ENCODE measurements at regions not wholly inside any gene's neighbourhood (a gene's known extent, or its start where the extent isn't known, plus 50 kb on each side); places are given as distances from the start of the nearest gene placed in this dataset.
"Not testable (repeated sequence)": the region's sequence is repeated elsewhere in the genome, so short reads cannot be mapped to it uniquely, and the experiment has no call there.

GRCh38 chr3:27629366-27629765, 92.8 kb downstream of the EOMES start:
- DNase-seq: no peak

DNA sequence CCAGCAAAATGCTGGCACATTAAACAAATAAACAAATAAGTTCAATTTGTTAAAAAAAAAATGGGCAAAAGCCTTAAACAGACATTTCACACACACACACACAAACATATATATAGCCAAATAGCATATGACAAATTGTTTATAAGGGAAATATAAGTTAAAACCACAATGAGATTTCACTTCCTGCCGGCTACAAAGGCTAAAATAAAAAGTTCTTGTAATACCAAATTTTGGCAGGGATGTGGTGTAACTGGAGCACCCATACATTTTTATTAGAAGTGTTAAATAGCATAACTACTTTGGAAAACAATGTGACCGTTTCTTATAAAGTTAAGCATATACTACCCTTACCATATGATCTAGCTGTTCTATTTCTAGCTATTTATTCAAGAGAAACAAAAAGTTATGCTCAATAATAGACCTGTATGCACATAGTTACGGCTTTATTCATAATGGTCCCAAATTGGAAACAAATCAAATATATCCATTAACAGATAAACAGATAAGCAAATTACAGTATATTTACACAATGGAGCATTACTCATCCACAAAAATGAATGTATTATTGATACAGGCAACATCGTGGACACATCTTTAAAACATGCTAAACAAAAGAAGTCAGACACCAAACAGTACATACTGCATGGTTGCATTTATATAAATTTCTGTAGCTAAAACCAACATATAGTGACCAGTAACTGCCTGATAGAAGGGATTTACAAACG, 93.9 kb downstream of the EOMES start:
- no peak for DNase-seq

DNA sequence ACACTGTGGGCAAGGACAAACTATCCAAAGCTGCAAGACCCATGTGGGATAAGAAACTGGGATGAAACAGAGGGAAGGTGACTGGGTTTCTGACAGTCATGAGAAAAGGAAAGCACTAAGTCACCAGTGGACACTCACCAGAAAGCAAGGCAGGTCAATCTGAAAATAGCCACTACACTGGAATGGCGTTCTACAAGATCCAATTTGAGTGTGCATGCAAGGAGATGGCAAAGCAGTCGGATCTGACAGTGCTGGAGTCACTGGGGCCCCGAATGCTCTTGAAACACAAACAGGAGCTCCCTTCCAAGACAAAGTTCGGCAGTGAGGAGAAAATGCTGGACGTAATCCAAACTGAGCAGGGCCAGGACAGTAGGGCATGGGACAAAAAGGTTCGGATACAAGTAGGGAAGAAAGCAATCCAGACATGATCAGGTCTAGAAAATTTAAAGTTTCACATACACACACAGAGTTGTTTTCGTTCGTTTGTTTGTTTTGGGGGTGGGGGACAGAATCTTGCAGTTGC, 95.5 kb downstream of the EOMES start:
- no peak for DNase-seq

DNA sequence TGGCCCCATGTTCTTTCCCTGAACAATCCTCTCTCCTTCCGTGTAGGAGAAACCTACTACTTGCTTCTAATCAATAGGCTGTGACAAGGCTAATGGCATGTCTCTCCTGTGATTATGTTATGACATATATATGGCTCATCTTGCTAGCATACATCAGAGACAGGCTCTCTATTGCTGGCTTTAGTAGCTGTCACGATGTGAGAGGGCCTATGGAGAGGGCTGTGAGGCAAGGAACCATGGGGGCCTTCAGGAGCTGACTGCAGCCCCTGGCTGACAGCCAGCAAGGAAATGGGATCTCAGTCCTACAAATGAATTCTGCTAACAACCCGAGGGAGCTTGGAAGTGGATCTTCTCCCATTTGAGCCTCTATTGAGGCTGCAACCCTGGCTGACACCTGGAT, 96.3 kb downstream of the EOMES start:
- DNase-seq: no peak

DNA sequence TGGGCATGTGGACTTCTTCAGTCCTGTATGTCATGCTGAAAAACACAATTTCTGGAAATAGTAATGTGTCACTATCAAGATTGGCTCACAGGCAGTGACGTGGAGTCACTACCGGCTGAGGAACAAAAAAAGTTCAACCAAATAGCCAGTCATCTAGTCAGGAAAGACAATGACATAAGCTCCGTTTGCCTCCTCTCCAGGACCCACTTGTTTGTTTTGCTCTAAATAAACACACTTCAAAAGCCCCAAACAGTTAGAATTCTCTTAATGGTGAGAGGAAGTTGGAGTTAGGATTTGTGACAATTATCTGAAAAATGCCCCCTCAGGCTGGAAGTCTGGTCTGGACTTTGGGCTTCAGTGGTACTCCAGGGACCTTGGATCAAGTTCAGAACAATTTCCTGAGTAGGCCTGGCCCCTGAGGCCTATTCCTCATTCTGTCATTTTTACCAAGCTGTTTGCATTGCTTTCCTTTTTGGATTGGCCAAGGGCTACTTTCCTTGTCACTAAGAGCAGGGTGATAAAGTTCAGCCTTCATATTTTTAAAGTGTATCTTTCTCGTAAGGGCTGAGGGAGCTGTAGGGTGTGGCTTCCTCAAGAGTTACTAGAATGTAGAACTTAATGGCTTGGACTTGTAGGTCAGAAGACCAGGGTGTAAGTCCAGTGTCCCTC, 98.9 kb downstream of the EOMES start:
- no peak for DNase-seq

DNA sequence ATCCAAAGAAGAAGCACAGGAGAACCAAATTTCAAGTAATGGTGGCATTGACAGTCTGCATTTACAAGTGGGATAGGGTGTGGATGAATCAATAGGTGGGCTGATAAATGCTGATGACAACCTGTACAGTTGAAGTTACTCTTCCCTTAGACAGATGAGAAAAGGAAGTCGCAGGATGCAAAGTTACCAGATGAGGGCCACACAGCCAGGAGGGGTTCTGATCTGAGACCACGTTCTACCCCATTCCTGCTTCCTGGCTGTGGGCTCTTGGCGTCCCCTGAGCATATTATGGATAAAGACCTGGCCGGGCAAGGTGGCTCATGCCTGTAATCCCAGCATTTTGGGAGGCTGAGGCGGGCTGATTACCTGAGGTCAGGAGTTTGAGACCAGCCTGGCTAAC, 104.6 kb downstream of the EOMES start:
- no peak for DNase-seq

DNA sequence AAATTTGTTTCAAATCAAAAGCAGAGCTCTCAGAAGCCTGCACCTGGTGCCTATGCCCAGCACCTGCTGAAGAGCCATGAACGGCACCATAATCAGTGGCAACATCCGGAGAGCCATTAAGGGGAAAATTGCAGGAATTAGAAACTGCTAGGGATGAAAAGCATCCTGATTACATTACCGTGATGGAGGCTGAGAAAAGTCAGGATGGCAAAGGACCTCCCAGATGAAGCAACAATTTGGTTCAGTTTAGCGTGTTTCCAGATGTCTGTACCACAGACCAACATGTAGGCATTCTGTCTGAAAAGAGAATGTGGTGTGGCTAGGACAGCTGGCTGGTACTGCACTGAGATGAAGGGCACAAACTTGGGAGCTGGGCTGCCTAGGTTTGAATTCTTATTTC, 106.1 kb downstream of the EOMES start:
- no peak for DNase-seq

DNA sequence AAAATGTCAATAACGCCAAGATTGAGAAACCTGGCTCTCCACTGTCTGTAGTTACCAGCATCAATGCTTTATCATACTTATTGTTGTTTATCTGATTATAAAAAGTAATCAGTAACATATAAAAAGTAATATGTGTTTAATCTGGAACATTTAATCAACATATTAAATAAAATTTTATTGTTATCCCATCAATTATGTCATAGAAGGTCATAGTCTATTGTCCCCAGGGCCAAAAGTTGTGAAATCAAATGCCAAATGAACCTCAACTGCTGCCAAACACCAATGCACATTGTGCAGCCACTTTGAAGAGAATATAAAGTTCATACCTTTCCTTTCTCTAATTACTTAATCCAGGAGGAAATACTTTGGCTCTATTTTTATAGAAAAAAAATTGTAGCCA, 106.6 kb downstream of the EOMES start:
- no peak for DNase-seq

GRCh38 chr3:27614592-27614991, 107.5 kb downstream of the EOMES start:
- DNase-seq: no peak

GRCh38 chr3:27613846-27614500, 108.2 kb downstream of the EOMES start:
- DNase-seq: no peak

DNA sequence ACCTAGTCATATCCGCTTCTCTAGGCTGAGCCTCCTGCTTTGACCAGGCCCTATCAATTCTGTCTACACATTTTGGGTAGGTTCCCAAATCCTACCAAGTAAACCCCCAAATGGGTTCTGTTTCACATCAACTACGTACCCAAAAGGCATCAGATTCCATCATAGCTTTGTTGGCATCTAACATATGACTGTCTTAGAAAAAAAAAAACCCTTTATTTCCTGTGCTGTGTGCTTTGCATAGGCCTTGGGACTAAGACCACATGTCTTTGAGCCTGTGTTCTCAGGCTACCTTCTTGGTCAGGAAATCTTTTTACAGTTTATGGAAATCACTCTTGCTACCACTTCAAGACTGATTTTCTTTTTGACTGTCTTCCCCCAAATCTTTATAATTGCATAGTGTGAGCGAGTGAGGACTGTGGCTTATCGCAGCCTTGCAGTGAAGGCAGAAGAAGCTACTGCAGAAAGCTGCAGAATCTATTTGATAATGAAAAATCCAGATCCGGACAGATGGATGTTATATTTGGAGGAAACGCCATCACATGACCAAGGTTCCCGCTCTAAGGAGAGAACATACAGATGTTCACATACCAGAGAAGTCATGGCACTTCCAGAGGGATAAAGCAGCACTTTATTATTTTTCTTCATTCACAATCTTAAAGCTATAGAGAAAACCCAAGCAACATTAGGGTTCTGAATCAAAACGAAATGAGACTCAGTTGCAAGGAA, 111.2 kb downstream of the EOMES start:
- no peak for DNase-seq

DNA sequence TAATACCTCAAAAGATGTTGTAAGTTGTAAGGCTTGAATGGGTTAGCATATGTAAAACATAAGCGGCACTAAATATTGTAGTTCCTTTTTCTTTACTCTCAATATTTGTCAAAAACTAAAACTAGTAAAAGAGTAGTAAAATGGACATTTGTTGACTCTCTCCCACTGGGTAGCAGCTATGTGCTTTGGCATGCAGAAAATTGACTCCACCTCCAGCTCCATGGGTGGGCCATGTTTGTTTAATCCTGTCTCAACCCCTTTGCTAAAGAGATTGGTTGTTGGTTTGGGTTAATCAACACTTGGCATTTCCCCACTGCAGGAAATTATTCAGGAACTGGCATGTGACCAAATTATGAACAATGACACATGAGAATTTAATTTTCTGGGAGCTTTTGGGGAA, 114.8 kb downstream of the EOMES start:
- no peak for DNase-seq

- DNase-seq: no peak
These were observed 115.6 kb downstream of the EOMES start for GRCh38 chr3:27606537-27606936.

- not testable (repeated sequence) for DNase-seq
These were observed 117.1 kb upstream of the SLC4A7 start for GRCh38 chr3:27601311-27601710.

DNA sequence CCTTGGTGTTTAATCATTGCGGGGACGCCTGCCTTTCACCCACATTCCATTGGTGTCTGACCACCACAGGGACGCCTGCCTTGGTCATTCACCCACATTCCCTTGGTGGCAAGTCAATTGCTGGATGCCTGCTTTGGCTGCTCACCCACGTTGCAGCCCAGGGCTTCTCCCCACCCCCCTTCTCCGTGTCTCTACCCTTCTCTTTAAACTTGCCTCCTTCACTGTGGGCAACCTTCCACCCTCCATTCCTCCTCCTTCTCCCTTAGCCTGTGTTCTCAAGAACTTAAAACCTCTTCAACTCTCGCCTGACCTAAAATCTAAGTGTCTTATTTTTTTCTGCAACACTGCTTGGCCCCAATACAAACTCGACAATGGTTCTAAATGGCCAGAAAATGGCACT, 115.6 kb upstream of the SLC4A7 start:
- DNase-seq: not testable (repeated sequence)

DNA sequence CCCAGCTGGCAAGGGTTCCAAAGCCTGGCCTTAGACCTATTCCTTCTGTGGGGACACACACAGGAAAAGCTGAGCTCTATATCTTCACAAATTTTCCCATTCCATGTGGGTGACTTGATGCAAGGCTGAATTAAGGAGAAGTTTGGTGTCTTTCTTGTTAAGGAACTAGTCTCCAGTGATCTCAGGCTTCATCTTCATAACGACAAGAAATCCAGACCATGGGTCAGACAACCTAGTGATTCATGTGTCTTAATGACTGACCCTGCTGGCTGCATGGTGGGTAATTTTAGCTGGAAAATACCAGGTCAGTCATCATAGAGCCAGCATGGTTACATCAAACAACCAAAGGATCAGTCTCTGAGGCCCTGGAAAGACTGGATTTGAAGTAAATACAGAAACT, 112.7 kb upstream of the SLC4A7 start:
- DNase-seq: no peak

DNA sequence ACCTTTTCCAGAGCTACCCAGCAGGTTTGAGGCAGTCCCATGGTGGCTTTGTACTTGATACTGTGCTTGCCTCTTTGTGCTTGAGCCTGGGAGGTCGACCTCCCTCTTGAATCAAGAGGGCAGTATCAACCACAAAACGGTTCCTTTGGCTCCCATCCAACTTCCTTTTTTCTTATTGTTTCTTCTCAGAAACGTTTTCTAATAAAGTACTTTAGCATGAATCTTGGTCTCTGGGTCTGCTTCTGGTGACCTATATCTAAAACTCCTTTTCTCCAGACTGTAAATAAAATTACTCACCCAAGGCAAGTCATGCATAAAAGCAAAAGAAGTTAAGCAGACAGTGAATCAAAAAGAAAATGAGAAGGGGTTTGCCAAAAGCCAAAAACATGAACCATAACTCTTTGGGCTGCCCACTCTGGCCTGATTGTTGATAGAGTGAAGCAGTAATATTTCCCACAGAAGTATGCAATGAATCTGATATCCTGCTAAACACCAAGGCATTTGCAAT, 112.2 kb upstream of the SLC4A7 start:
- no peak for DNase-seq

DNA sequence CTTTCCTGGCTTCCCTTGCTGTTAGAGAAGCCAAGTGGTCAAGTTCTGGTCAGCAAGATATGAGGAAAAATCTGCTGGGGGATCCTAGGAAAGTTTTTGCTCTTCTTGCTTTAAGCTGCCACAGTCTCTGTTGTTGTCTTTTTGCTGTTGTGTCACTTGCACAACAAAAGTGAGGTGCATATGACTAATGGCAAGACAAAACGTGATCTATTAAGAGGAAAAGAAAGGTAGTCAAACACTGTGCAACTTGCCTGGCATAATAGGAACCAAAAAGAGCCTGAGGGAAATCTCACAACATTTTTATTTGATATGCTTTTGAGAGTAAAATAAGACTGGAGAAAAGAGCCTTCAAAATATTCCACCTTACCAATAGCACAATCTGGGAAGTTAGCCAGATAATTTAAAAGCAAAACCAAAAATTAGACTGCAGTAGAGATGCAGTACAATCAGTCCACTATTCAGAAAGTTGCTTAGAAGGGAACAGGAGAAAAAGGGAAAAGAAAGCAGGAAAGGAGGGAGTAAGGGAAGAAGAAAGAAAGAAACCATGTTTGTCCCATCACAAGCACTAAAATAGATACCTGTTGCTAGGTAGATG, 110.0 kb upstream of the SLC4A7 start:
- no peak for DNase-seq

DNA sequence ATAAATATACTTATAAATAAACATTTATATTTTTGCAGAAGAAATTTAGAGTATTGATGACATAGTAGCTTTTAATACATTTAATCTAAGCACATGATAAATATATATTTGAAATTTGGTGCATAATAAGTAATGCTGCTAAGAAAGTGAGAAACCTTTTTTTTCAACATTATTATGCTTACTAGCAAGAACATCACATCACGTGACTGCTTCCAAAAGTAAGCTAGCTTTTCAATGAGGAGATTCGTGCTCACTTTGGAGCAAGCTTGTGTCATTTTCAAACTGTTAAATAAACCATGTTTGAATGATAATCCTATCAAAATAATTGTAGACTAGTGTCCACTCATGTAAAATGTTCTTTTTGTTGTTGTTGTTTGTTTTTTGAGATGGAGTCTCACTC, 109.0 kb upstream of the SLC4A7 start:
- no peak for DNase-seq

- DNase-seq: no peak
These were observed 107.4 kb upstream of the SLC4A7 start for GRCh38 chr3:27591312-27592210.

- DNase-seq: no peak
These were observed 106.5 kb upstream of the SLC4A7 start for GRCh38 chr3:27590437-27591298.

Measured in stimulated activated CD4-positive, alpha-beta T cell treated with anti-CD3 and anti-CD28 coated beads, Interleukin-4, amount 100 ng/mL, for 1 hour (primary cell).